NCI-H1694 (cell line): ENCODE measurements at regions not wholly inside any gene's neighbourhood (a gene's known extent, or its start where the extent isn't known, plus 50 kb on each side); places are given as distances from the start of the nearest gene placed in this dataset.

Experiments used
- DNase-seq: peaks from one replicate; lab custom pipeline; 2025; lab: John Stamatoyannopoulos, UW

DNA sequence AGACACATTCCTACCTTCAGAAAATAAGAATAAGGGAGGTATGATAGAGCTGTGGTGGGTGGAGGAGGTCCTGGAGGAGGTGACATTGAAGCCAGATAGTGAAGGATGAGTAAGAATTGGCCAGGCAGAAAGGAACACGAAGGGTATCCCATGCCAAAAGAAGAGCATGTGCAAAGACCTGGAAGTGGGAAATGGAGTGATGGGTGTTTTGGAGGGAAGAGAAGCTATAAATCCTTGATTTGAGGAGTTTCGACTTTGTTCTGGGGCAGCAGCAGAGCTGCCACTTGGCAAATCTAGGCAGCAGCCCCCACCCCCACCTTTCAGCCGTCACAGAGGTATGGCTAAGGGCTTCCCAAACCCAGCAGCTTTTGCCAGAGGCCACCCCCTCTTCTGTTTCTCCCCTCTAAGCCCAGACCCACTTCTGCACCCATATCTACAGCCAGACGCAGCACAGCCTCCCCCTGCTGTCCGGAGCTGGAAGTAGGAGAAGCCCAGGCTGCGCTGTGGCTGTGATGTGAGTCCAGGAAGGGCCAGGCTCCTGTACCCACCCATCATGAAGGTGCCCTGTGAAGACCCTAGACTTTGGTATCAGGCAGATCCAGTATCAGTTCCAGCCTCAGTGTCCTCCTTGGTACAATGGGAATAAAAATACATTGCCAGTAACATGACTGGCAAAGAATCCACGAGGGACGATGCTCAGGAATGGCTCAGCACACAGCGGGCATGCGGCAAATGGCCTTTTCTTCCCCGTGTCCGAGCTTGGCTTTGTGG, 188.7 kb upstream of the LINGO1 start:
- DNase-seq = peak; percentile 57

GRCh38 chr15:77819851-77820728, 187.4 kb upstream of the LINGO1 start:
- no peak for DNase-seq

- no peak for DNase-seq
Observed at GRCh38 chr15:77819048-77819850, 186.5 kb upstream of the LINGO1 start.

DNA sequence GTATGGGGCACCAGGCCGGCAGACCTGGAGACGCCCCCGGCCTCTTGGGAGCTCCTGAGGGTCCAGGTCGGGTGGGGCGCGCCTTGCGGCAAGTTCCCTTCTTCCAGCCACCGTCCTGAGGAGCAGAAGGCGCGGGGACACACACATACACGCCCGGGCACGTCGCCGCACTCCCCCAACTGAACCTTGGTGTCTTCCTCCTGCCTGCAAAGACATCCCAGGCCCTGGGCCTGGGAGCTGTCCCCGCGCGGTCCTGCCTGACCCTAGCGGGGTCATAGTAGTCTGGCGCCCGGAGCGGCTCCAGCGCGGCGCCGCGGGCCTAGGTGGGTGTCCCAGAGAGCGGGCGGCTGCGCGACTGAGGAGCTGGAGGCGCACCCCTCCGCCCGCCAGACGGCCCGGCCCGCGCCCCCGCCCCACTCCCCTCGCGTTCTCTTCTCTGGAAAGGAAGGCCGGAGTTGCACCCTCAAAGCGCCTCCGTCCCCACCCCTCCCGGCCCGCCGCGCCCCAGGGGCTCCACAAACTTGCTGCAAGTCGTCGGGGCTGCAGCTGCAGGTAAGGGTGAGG, 185.9 kb upstream of the LINGO1 start:
- DNase-seq = no peak

GRCh38 chr15:77817434-77817833, 184.7 kb upstream of the LINGO1 start:
- DNase-seq = no peak

DNA sequence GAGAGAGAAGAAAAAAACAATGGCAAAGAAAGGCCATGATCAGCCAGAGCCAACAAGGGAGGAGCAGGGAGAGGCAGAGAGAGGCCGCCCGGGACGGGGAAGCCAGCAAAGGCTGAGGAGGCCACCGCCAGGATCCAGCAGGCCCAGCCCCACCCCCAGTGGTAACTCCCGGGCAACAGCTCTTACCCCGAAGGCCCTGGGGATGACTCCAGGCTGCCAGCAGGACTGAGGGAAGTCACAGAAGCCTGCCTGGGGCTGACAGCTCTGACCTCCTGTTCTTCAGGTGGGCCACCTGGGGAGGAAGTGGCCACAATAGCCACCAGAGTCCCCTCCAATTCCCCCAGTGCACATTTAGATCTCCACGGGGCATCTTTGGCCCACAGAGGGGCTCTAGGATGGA, 184.3 kb upstream of the LINGO1 start:
- no peak for DNase-seq

- peak; percentile 46 for DNase-seq
Observed at GRCh38 chr15:77815015-77815414, 182.3 kb upstream of the LINGO1 start.

DNA sequence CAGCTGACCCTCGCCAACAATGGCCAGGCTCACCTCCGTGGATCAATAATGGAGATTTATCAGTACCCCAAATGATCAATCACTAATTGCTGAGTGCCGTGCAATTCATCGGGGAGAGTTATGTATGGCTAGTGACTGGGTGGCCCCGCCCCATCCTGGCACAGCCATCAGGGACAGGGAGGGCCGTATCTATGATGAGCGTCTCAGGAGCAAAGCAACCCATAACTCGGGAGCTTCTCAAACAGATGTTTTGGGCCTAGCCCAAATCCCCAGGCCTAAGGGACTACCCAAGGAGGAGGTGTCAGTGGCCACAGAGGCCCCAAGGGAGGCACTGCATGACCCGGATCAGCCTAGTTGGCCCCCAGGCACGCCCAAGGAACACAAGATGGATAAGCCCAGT, 180.0 kb upstream of the LINGO1 start:
- no peak for DNase-seq

GRCh38 chr15:77811270-77811669, 178.6 kb upstream of the LINGO1 start:
- no peak for DNase-seq

- peak; percentile 83 for DNase-seq
Observed at GRCh38 chr15:77810130-77810571, 177.4 kb upstream of the LINGO1 start.

- DNase-seq = no peak
Observed at GRCh38 chr15:77808581-77809177, 176.0 kb upstream of the LINGO1 start.

DNA sequence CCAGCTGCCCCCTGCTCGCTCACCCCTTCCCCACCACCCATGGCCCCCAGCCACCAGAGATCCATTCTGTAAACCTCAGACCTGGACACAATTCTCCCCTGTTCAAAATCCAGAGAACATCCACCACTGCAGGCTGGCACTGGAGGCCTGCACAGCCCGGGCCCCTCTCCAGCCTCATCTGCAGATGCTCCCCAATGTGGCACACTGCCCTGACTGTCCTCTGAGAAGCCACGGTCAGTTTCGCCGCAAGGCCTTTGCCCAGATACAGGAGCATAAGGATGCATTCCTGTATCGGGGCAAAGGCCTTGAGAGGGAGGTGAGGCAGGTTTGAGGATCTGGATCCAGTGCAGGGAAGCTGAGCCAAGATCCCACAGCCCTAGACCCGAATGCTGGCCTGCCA, 175.4 kb upstream of the LINGO1 start:
- DNase-seq = no peak

- no peak for DNase-seq
Observed at GRCh38 chr15:77807611-77808010, 174.9 kb upstream of the LINGO1 start.

- no peak for DNase-seq
Observed at GRCh38 chr15:77807115-77807514, 174.4 kb upstream of the LINGO1 start.

DNA sequence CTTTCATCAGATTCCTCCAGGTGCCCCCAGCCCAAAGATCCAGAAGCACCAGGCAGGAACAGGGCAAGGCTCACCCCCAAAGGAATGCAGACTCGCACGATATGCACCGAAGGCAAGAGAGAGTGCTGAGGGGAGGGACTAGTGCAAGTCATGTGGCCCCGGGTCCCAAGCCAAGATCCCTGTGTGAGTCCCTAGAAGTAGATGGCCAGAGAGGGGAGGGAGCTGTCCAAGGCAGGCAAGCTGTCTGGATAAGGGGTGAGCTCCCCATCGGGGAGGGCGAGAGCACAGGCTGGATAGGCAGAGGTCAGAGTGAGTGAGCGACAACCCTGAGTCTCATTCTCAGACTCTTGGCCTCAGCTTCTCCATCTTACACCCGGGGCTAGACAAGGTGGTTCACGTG, 171.5 kb upstream of the LINGO1 start:
- DNase-seq = no peak

DNA sequence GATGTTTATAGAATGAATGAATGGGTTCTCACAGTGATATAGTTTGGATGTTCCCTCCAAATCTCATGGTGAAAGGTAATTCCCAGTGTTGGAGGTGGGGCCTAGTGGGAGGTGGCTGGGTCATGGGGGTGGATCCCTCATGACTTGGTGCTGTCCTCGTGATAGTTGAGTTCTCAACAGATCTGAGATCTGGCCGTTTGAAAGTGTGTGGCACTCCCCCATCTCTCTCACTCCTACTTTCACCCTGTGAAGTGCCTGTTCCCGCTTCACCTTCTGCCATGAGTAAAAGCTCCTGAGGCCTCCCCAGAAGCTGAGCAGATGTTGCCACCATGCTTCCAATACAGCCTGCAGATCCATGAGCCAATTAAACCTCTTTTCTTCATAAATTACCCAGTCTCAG, 170.8 kb upstream of the LINGO1 start:
- DNase-seq = no peak

GRCh38 chr15:77800305-77800704, 167.6 kb upstream of the LINGO1 start:
- no peak for DNase-seq

DNA sequence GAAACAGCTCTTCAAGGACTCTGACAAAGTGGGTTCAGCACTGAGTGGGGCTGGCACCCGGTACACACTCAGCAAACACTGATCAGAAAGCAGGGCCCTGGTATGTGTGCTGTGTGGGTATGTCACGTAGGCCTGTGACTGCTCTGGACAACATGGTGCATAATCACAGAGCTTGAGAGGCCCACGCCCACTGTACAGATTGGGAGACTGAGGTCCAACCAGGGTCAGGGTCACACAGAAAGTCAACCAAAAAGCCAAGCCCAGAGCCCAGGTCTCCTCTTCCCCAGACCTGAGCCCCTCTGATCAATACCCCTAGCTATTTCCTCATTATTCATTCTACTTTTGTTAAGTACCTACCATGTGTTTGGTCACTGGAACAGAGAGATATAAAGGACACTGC, 166.1 kb upstream of the LINGO1 start:
- no peak for DNase-seq

DNA sequence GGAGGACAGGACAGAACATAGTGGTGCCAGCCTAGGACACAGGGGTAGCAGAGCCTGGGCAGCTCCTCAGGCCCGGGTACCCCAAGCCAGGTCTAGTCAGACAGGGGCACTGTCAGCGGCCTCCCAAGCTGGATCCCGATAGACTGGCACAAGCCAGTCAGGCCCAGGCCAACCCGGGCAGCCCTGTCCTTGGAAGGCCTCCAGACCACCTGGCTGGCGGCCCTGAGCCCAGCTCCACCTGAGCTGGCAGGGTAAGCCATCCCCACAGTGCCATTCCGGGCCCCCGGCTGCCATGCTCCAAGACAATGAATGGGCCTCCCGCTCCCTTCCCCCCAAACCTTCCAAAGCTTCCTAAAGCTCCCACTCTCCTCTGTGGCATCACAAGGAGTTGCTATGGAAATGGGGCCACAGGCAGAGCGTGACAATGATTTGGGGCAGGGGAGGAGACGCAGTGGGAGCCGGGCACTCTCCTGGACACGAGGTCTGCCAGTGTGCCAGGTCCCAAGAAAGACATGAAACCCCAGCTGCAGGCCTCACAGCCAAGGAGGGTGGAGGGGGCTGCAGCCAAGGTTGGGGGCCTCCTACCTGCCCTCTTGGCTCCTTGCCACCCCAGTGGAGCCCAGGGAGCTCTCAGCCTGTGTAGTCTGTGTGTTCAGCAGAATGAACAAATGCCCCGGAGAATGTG, 165.6 kb upstream of the LINGO1 start:
- no peak for DNase-seq

GRCh38 chr15:77797270-77797669, 164.6 kb upstream of the LINGO1 start:
- DNase-seq = no peak
